Lower leg skin (tissue), 3 donors: ENCODE measurements at regions not wholly inside any gene's neighbourhood (a gene's known extent, or its start where the extent isn't known, plus 50 kb on each side); places are given as distances from the start of the nearest gene placed in this dataset.

ENCODE experiments used
- CTCF ChIP-seq, 3 donors: fragments of 450-650 bp; IDR thresholded peaks; one replicate each; pipeline ENCODE4 v1.5.1; 2016; ENCODE audit warnings: antibody characterized with exemption in 3 of 3, mild to moderate bottlenecking in 3 of 3, moderate library complexity in 2 of 3
- POLR2A ChIP-seq, 2 donors: fragments of 450-650 bp; IDR thresholded peaks; one replicate each; pipeline ENCODE4 v1.6.1; 2016 to 2017; ENCODE audit warnings: antibody characterized with exemption in 2 of 2, mild to moderate bottlenecking in 1 of 2, moderate library complexity in 1 of 2

- TF ChIP-seq CTCF (IDR thresholded peaks at IDR 0.05) (no peak), POLR2A (IDR thresholded peaks at IDR 0.05) (no peak)
These were observed 120.4 kb upstream of the ATF7IP start for GRCh38 chr12:14244876-14245669.
